GM19455 (cell line): ENCODE measurements at regions not wholly inside any gene's neighbourhood (a gene's known extent, or its start where the extent isn't known, plus 50 kb on each side); places are given as distances from the start of the nearest gene placed in this dataset.
"Not testable (repeated sequence)": the region's sequence is repeated elsewhere in the genome, so short reads cannot be mapped to it uniquely, and the experiment has no call there.

Experiments used
- ATAC-seq: cut with Tn5 transposase; IDR thresholded peaks from one replicate; pipeline ENCODE4 v1.9.1; 2021; ENCODE audit not compliant: unreplicated experiment

- ATAC-seq = no peak
Measured at GRCh38 chr10:31121757-31122577, 90.3 kb upstream of the ZNF438 start.

GRCh38 chr10:31123946-31124345 lies 92.3 kb upstream of the ZNF438 start:
- no peak for ATAC-seq

DNA sequence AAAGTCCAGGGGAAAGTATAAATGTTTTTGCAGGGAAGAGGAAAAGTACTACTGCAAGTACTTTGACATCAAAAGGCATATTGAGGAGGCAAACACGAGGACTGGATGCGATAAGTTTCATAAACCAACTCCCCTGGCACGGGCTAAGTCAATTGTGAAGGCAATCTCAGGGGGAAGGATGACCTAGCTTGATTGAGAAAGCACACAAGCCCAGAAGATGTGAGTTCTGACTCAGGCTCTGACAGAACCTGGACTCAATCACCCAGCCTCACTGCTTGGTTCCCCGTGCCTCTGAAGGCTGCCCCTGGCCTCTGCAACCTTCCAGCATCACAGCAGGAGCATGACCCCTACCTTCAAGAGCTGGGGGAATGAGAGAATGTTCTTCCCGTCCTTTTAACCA lies 93.2 kb upstream of the ZNF438 start:
- ATAC-seq = no peak

GRCh38 chr10:31125789-31126188 lies 94.1 kb upstream of the ZNF438 start:
- ATAC-seq = no peak

GRCh38 chr10:31126593-31126992 lies 94.9 kb upstream of the ZNF438 start:
- ATAC-seq = no peak

DNA sequence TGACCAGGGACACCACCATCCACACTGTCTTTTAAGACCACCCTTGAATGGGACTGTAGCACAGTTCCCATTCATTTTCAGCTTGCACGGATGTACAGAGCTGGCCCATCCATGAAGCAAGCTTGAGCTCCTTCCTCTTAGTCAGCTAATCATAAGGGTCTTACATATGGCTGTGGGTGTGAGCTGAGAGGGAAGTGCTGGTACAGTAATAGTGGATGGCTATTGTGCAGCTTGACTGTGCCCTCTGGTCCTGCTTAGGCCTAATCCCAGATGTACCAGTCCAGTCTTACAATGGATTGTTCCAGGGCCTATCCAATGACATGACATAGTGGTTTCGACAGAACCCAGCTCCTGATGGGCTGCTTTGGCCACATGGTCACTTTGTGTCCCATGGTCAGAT lies 96.9 kb upstream of the ZNF438 start:
- no peak for ATAC-seq

GRCh38 chr10:31129271-31129670 lies 97.6 kb upstream of the ZNF438 start:
- no peak for ATAC-seq

DNA sequence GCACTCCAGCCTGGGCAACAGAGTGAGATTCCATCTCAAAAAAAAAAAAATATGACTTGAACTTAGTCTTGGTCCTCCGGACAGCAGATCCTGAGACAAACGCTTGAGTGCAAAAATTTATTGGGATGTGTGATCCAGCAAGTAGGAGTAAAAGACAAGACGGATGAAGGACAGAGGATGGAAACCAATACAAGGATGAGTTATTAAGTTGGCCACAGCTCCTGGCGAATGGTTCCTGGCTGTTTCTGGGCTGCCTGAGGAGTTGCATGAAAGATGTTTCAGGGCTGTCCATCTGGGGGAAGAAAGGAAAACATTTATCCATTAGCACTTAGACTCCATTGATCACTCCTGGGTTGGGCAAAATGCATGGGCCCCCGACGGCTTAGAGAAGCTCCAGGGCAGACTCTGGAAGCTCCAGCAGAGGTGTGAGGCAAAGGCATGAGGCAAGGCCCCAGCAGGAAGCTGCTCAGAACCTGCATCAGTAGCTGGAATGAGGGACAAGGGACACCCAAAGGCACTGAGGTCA lies 98.3 kb upstream of the ZNF438 start:
- no peak for ATAC-seq

- ATAC-seq = no peak
Measured at GRCh38 chr10:31130406-31130805, 98.7 kb upstream of the ZNF438 start.

DNA sequence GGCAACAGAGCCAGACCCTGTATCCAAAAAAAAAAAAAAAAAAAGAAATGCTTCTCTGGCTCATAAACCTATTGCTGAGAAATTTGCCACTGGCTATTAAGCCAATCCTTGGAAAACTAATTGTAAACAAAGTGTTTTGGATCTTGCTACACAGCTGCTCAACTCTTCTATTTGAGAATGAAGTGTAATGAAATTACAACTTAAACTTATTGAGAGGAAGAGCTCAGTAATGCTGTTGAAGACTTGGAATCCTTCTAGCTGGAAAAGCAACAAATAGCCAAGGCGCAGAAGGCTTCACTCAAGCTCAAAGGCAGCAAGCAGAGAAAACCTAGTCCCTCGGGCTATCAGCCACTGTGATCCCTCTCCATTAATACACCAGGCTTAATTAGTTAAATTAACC lies 99.6 kb upstream of the ZNF438 start:
- no peak for ATAC-seq

DNA sequence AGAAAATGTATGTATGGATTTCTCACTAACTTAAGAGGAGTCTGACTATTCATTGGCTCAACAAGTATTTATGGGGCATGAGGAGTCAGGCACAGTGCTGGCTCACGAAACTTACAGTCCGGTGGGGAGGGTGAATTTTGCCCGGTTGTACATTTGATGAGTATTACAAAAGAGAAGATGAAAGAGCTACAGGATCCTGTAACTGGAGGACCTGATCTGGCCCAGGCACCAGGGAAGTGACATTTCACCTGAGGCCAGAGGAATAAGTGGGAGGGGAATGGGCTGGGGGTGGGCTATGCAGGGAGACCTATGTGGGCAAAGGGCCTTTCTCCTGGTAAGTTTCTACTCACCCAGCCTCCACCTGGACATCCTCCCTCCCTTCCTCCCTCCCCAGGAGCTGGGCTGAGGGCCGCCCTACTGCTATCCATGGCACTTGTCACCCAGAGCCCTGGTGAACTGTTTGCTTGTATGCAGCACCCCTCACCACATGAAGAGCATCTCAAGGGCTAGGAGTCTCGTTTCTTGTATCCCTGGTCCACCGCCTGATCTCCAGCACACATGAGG lies 101.1 kb upstream of the ZNF438 start:
- no peak for ATAC-seq

- ATAC-seq = no peak
Measured at GRCh38 chr10:31133251-31133791, 101.7 kb upstream of the ZNF438 start.

DNA sequence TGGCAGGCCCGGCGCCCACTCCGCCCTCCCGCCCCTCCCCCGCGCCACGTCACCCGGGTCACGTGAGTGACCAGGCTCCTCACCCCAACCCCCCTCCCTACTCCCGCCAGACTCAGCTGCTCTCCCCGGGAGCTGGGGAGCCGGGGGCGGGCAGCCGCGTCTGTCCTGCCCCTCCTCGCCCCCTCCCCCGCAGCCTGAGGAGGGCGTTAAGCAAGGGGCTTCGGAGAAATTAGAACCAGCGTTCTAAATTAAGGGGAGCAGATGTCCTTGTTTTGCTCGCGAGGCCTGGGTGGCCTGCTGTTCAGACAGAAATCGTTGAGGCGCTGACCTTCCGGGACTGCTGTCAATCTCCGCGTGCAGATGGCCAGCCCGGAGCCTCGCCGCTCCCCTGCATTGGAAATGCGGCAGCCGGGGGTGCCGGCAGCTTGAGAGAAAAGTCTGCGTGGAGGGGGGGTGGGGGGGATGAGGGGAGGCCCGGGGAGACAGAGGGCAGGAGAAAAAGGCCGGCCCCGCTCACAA lies 102.2 kb upstream of the ZNF438 start:
- peak; percentile 71 for ATAC-seq

GRCh38 chr10:31134311-31134952 lies 102.8 kb upstream of the ZNF438 start:
- peak; percentile 45 for ATAC-seq

GRCh38 chr10:31135171-31135570 lies 103.5 kb upstream of the ZNF438 start:
- ATAC-seq = no peak

DNA sequence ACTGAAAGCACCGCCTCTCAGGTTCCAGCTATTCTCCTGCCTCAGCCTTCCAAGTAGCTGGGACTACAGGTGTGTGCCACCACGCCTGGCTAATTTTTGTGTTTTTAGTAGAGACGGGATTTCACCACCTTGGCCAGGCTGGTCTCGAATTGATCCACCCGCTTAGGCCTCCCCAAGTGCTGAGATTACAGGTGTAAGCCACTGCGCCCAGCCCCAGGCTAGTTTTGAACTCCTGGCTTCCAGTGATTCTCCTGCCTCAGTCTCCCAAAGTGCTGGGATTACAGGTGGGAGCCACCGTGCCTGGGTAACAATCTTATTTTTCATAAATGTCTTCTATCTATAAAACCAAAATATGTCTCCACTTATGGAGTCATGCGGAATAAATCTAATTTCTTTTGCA lies 104.1 kb upstream of the ZNF438 start:
- not testable (repeated sequence) for ATAC-seq

GRCh38 chr10:31136386-31136785 lies 104.7 kb upstream of the ZNF438 start:
- no peak for ATAC-seq

GRCh38 chr10:31136930-31137885 lies 105.5 kb upstream of the ZNF438 start:
- ATAC-seq = no peak

GRCh38 chr10:31138026-31138553 lies 106.4 kb upstream of the ZNF438 start:
- ATAC-seq = no peak

GRCh38 chr10:31139497-31139896 lies 107.8 kb upstream of the ZNF438 start:
- no peak for ATAC-seq
